IMR-90 (cell line): ENCODE measurements at regions not wholly inside any gene's neighbourhood (a gene's known extent, or its start where the extent isn't known, plus 50 kb on each side); places are given as distances from the start of the nearest gene placed in this dataset.

Experiments
- ATAC-seq: fragments of 200-7000 bp; cut with Tn5 transposase; 2 replicates; pipeline ENCODE4 v1.9.1; 2020; ENCODE audit warnings: low read depth, mild to moderate bottlenecking, moderate library complexity
- BruUV-seq: library from RNA; stranded (reverse); fragments of 400-500 nt; replicated peaks from 2 replicates; lab custom pipeline; 2021; lab: Mats Ljungman, UMichigan
- CTCF ChIA-PET: fragments of 300-600 bp; formaldehyde crosslinking; extraction: SDS; loops from one replicate; lab custom pipeline; 2021; ENCODE audit warnings: antibody characterized with exemption; lab: Yijun Ruan, JAX
- POLR2A ChIA-PET: fragments of 300-600 bp; sonication (Branson Sonifier 250); formaldehyde crosslinking; loops from one replicate; lab custom pipeline; 2022; ENCODE audit warnings: antibody characterized with exemption; ENCODE audit not compliant: unreplicated experiment; lab: Charles Lee
- DNase-seq: peaks from one replicate; pipeline ENCODE4 v3.0.0; 2013
- H2AFZ ChIP-seq: replicated peaks from 2 replicates; pipeline ENCODE3; 2013; ENCODE audit warnings: low read length, mild to moderate bottlenecking; ENCODE audit not compliant: poor library complexity
- H2AK5ac ChIP-seq: 2 replicates; pipeline ENCODE4 v1.6.1; 2013; ENCODE audit warnings: low read depth, low read length, inconsistent platforms
- H2AK9ac ChIP-seq: replicated peaks from 2 replicates; pipeline ENCODE3; 2013; ENCODE audit warnings: mild to moderate bottlenecking, low read depth, low read length, moderate library complexity; ENCODE audit not compliant: poor library complexity
- H2BK120ac ChIP-seq: 2 replicates; pipeline ENCODE4 v1.6.1; 2013; ENCODE audit warnings: low read depth, low read length, inconsistent platforms
- H2BK15ac ChIP-seq: 3 replicates; pipeline ENCODE4 v1.6.1; 2013; ENCODE audit warnings: low read depth, low read length, inconsistent platforms
- H2BK20ac ChIP-seq: 2 replicates; pipeline ENCODE4 v1.6.1; 2013; ENCODE audit warnings: low read depth, mild to moderate bottlenecking, inconsistent platforms, low read length, moderate library complexity
- H2BK5ac ChIP-seq: 2 replicates; pipeline ENCODE4 v1.6.1; 2013; ENCODE audit warnings: mild to moderate bottlenecking, low read depth, low read length, inconsistent platforms; ENCODE audit not compliant: poor library complexity, severe bottlenecking
- H3K14ac ChIP-seq: replicated peaks from 2 replicates; pipeline ENCODE4 v1.6.1; 2013; ENCODE audit warnings: low read depth, low read length, inconsistent platforms
- H3K18ac ChIP-seq: 2 replicates; pipeline ENCODE4 v1.6.1; 2013; ENCODE audit warnings: low read depth, low read length, control low read depth
- H3K23ac ChIP-seq: 2 replicates; pipeline ENCODE4 v1.6.1; 2013; ENCODE audit warnings: low read depth, low read length, inconsistent platforms
- H3K27ac ChIP-seq: 2 replicates; pipeline ENCODE4 v1.5.1; 2013; ENCODE audit warnings: mild to moderate bottlenecking, control low read depth, low read length; ENCODE audit not compliant: insufficient read depth
- H3K27me3 ChIP-seq: 2 replicates; pipeline ENCODE4 v1.6.1; 2013; ENCODE audit warnings: low read length; ENCODE audit not compliant: control insufficient read depth, insufficient read depth
- H3K36me3 ChIP-seq: 2 replicates; pipeline ENCODE4 v1.6.1; 2013; ENCODE audit warnings: low read length, mixed read lengths; ENCODE audit not compliant: control insufficient read depth, insufficient read depth
- H3K4ac ChIP-seq: 2 replicates; pipeline ENCODE4 v1.6.1; 2013; ENCODE audit warnings: low read depth, low read length, inconsistent platforms
- H3K4me1 ChIP-seq: 2 replicates; pipeline ENCODE4 v1.6.1; 2013; ENCODE audit warnings: low read length, mixed read lengths; ENCODE audit not compliant: control insufficient read depth, insufficient read depth
- H3K4me2 ChIP-seq: 2 replicates; pipeline ENCODE4 v1.6.1; 2013; ENCODE audit warnings: low read depth, mild to moderate bottlenecking, control low read depth, low read length, moderate library complexity
- H3K4me3 ChIP-seq: 2 replicates; pipeline ENCODE4 v1.5.1; 2013; ENCODE audit warnings: low read depth, mild to moderate bottlenecking, control low read depth, low read length, moderate library complexity; ENCODE audit not compliant: insufficient read depth
- H3K56ac ChIP-seq: 2 replicates; pipeline ENCODE4 v1.6.1; 2013; ENCODE audit warnings: low read length, inconsistent platforms; ENCODE audit not compliant: insufficient read depth; ENCODE audit errors: extremely low read depth
- H3K79me1 ChIP-seq, 2 experiments: 2 replicates each; pipeline ENCODE4 v1.6.1; 2013; ENCODE audit warnings: low read length in 2 of 2, inconsistent platforms in 1 of 2, low read depth in 1 of 2
- H3K9ac ChIP-seq: 2 replicates; pipeline ENCODE4 v1.6.1; 2013; ENCODE audit warnings: low read depth, low read length, control low read depth
- H3K9me1 ChIP-seq: 2 replicates; pipeline ENCODE4 v1.6.1; 2013; ENCODE audit warnings: low read length, inconsistent platforms; ENCODE audit not compliant: insufficient read depth
- H3K9me3 ChIP-seq: 2 replicates; pipeline ENCODE4 v1.6.1; 2013; ENCODE audit warnings: low read length; ENCODE audit not compliant: control insufficient read depth, insufficient read depth
- H4K20me1 ChIP-seq: 2 replicates; pipeline ENCODE4 v1.6.1; 2013; ENCODE audit warnings: low read length, inconsistent platforms; ENCODE audit not compliant: insufficient read depth
- H4K5ac ChIP-seq: 2 replicates; pipeline ENCODE4 v1.6.1; 2013; ENCODE audit warnings: mild to moderate bottlenecking, low read depth, low read length, control low read depth
- H4K8ac ChIP-seq, 2 experiments: 2 replicates each; pipeline ENCODE4 v1.6.1; 2013; ENCODE audit warnings: low read depth in 2 of 2, low read length in 2 of 2, control low read depth in 1 of 2, inconsistent platforms in 1 of 2
- H4K91ac ChIP-seq: 2 replicates; pipeline ENCODE4 v1.6.1; 2013; ENCODE audit warnings: low read depth, low read length, inconsistent platforms; ENCODE audit not compliant: insufficient read depth
- BHLHE40 ChIP-seq: fragments of 150-350 bp; IDR thresholded peaks from 2 replicates; pipeline ENCODE4 v1.6.1; 2016; ENCODE audit warnings: mild to moderate bottlenecking, low read depth, low read length
- CEBPB ChIP-seq: IDR thresholded peaks from 2 replicates; pipeline ENCODE4 v1.6.1; 2012; ENCODE audit warnings: low read depth, low read length, improper control_type of control experiment
- CHD1 ChIP-seq: IDR thresholded peaks from 2 replicates; pipeline ENCODE4 v1.6.1; 2012; ENCODE audit warnings: low read depth, low read length, improper control_type of control experiment
- CTCF ChIP-seq: conservative IDR thresholded peaks from 2 replicates; pipeline ENCODE4 v1.5.1; 2012; ENCODE audit warnings: mild to moderate bottlenecking, low read depth, low read length, improper control_type of control experiment
- ELK1 ChIP-seq: fragments of 150-350 bp; IDR thresholded peaks from 2 replicates; pipeline ENCODE4 v1.6.1; 2016; ENCODE audit warnings: low read depth, mild to moderate bottlenecking, low read length, moderate library complexity, borderline replicate concordance
- FOS ChIP-seq: fragments of 150-350 bp; IDR thresholded peaks from 2 replicates; pipeline ENCODE4 v1.6.1; 2016; ENCODE audit warnings: low read depth, low read length
- MAFK ChIP-seq: IDR thresholded peaks from 2 replicates; pipeline ENCODE4 v1.6.1; 2012; ENCODE audit warnings: low read depth, low read length, improper control_type of control experiment
- MAZ ChIP-seq: IDR thresholded peaks from 2 replicates; pipeline ENCODE4 v1.6.1; 2012; ENCODE audit warnings: low read depth, mild to moderate bottlenecking, low read length, improper control_type of control experiment, moderate library complexity, borderline replicate concordance
- MXI1 ChIP-seq: IDR thresholded peaks from 2 replicates; pipeline ENCODE4 v1.6.1; 2012; ENCODE audit warnings: low read depth, mild to moderate bottlenecking, low read length, moderate library complexity, borderline replicate concordance
- NFE2L2 ChIP-seq: fragments of 150-350 bp; IDR thresholded peaks from 2 replicates; pipeline ENCODE4 v1.6.1; 2016; ENCODE audit warnings: low read depth, mild to moderate bottlenecking, low read length
- POLR2A ChIP-seq: IDR thresholded peaks from 2 replicates; pipeline ENCODE4 v1.6.1; 2012; ENCODE audit warnings: mild to moderate bottlenecking, low read depth, low read length
- RAD21 ChIP-seq: IDR thresholded peaks from 2 replicates; pipeline ENCODE4 v1.6.1; 2012; ENCODE audit warnings: low read length, improper control_type of control experiment
- RCOR1 ChIP-seq: IDR thresholded peaks from 2 replicates; pipeline ENCODE4 v1.6.1; 2012; ENCODE audit warnings: mild to moderate bottlenecking, low read length, improper control_type of control experiment; ENCODE audit not compliant: insufficient replicate concordance
- RFX5 ChIP-seq: IDR thresholded peaks from 2 replicates; pipeline ENCODE4 v1.8.0; 2012; ENCODE audit warnings: low read depth, mild to moderate bottlenecking, low read length, moderate library complexity
- SMC3 ChIP-seq: fragments of 150-350 bp; IDR thresholded peaks from 2 replicates; pipeline ENCODE4 v1.6.1; 2016; ENCODE audit warnings: low read depth, mild to moderate bottlenecking, antibody characterized with exemption, low read length, moderate library complexity
- USF2 ChIP-seq: fragments of 150-350 bp; IDR thresholded peaks from 2 replicates; pipeline ENCODE4 v1.6.1; 2017; ENCODE audit warnings: mild to moderate bottlenecking, antibody characterized with exemption, low read length, low read depth
- WGBS, 2 experiments: methylation state at CpG; one replicate each; pipeline versions ENCODE4 v1.1.5 to v1.1.7; 2013; ENCODE audit warnings: missing lambda C conversion rate in 2 of 2; ENCODE audit not compliant: insufficient read length in 1 of 2; ENCODE audit errors: extremely low coverage in 2 of 2; 5-methylcytosine and 5-hydroxymethylcytosine counted together
- dilution Hi-C: fragments of 300-500 bp; cut with HindIII; formaldehyde crosslinking; loops from one replicate; pipeline ENCODE4 v1.14.3; 2018; ENCODE audit warnings: low sequenced_read_pairs; ENCODE audit not compliant: unreplicated experiment
- in situ Hi-C: fragments of 300-500 bp; cut with MboI; formaldehyde crosslinking; loops from 3 replicates; pipeline ENCODE4 v1.14.3; 2019; ENCODE audit warnings: low sequenced_read_pairs, inconsistent platforms, mixed read lengths
- intact Hi-C: fragments of 100-400 bp; cut with micrococcal nuclease; formaldehyde crosslinking; loops from 2 replicates; pipeline ENCODE4 v1.10.0; 2022

GRCh38 chr1:30508611-30509010 is 214.8 kb downstream of the MATN1 start:
- H3K9me1 ChIP-seq: no peaks in the 10 kb centered on the region
- H3K23ac ChIP-seq: no peak overlapping the region
- no peak overlapping the region for H2BK120ac ChIP-seq
- CTCF ChIA-PET: no interaction called here
- no peak overlapping the region for H4K91ac ChIP-seq
- no peak overlapping the region for H2BK15ac ChIP-seq
- intact Hi-C loops (no loop called here), in situ Hi-C loops (no loop called here), dilution Hi-C loops (no loop called here)
- no peaks in the 10 kb centered on the region for H3K79me1 ChIP-seq
- no peaks in the 10 kb centered on the region for H3K36me3 ChIP-seq
- H3K4me3 ChIP-seq: no peak overlapping the region
- BruUV-seq: no TSS peak
- POLR2A ChIA-PET: no interaction called here
- H4K8ac ChIP-seq: no peak overlapping the region
- no peak overlapping the region for H3K56ac ChIP-seq
- H2BK20ac ChIP-seq: no peak overlapping the region
- no peaks in the 10 kb centered on the region for H4K20me1 ChIP-seq
- H3K27me3 ChIP-seq: no peaks in the 10 kb centered on the region
- H3K27ac ChIP-seq: no peak overlapping the region
- ATAC-seq (no peak), DNase-seq (no peak)
- WGBS, 2 experiments: no CpG with 5 or more reads among the region's 12 CpGs
- no peak overlapping the region for H2AK9ac ChIP-seq
- no peak overlapping the region for H2AK5ac ChIP-seq
- no peak overlapping the region for H4K5ac ChIP-seq
- no peak overlapping the region for H3K9ac ChIP-seq
- TF ChIP-seq MXI1: no peak
- no peak for TF ChIP-seq CTCF
- TF ChIP-seq SMC3: no peak
- TF ChIP-seq CEBPB: no peak
- no peak for TF ChIP-seq NFE2L2
- TF ChIP-seq RFX5: no peak
- no peak for TF ChIP-seq RCOR1
- TF ChIP-seq MAZ: no peak
- TF ChIP-seq POLR2A: no peak
- no peak for TF ChIP-seq CHD1
- TF ChIP-seq USF2: no peak
- no peak for TF ChIP-seq FOS
- TF ChIP-seq MAFK: no peak
- TF ChIP-seq RAD21: no peak
- no peak for TF ChIP-seq ELK1
- no peak for TF ChIP-seq BHLHE40
- H3K4ac ChIP-seq: no peak overlapping the region
- no peak overlapping the region for H3K4me2 ChIP-seq
- no peak overlapping the region for H2BK5ac ChIP-seq
- no peak overlapping the region for H3K18ac ChIP-seq
- no peak overlapping the region for H3K14ac ChIP-seq
- no peaks in the 10 kb centered on the region for H3K4me1 ChIP-seq
- H3K9me3 ChIP-seq: no peaks in the 10 kb centered on the region
- H2AFZ ChIP-seq: no peak overlapping the region
